Activated T-cell treated with anti-CD3 and anti-CD28 coated beads, Interleukin-2, amount 50 U/mL, for 24 hours (primary cell): ENCODE measurements at regions not wholly inside any gene's neighbourhood (a gene's known extent, or its start where the extent isn't known, plus 50 kb on each side); places are given as distances from the start of the nearest gene placed in this dataset.
"Not testable (repeated sequence)": the region's sequence is repeated elsewhere in the genome, so short reads cannot be mapped to it uniquely, and the experiment has no call there.

ENCODE experiments used
- DNase-seq: peaks from one replicate; pipeline ENCODE4 v3.0.0-alpha.2; 2020
- H3K27ac Mint-ChIP-seq: 2 replicates; pipeline ENCODE4 v1.8.0; 2020; ENCODE audit warnings: mild to moderate bottlenecking, mixed read lengths
- H3K27me3 Mint-ChIP-seq: 2 replicates; pipeline ENCODE4 v1.8.0; 2020; ENCODE audit warnings: mixed read lengths
- H3K36me3 Mint-ChIP-seq: 2 replicates; pipeline ENCODE4 v1.8.0; 2020; ENCODE audit warnings: low read depth, mixed read lengths
- H3K4me1 Mint-ChIP-seq: 2 replicates; pipeline ENCODE4 v1.8.0; 2020; ENCODE audit warnings: low read depth, mixed read lengths
- H3K4me3 Mint-ChIP-seq: 2 replicates; pipeline ENCODE4 v1.8.0; 2020; ENCODE audit warnings: mild to moderate bottlenecking, moderate library complexity, mixed read lengths
- H3K9me3 Mint-ChIP-seq: 2 replicates; pipeline ENCODE4 v1.8.0; 2020; ENCODE audit warnings: mixed read lengths

DNA sequence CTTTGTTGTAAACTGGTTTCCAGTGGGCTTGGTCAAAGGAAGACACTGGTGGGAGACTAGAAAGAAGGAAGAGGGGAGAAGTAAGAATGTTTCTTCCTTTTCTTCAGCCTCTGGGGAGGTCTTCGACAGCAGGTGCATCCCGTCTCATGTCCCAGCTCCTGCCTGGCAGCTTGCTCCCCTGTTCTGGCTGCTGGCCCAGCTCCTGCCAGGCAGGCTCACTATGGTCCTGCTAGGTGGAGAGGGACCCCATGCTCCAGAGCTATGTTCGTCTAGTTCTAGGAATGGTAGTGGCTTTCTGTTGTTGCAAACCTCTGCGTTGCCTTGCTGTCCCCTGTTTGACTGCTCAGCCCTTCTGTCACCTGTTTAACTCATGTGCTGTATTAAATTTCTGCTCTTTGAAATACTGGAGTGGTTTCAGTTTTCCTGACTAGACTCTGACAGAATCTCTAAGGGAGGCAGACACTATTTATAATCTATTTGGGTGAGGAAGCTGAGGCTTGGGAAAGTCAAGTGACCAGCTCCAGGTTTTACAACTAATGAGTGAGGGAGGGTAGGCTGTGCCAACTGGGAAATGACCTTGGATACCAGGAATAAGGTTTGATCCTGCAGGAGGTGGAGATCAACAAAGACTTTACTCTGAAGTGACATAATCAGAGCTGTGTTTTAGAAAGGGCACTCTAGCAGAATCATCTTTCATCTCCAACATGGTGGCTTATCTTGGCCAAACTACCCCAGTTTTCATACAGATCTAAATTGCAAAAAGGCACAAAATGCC lies 94.7 kb upstream of the DDHD1 start:
- no peaks in the 10 kb centered on the region for H3K27me3 Mint-ChIP-seq
- no peaks in the 10 kb centered on the region for H3K4me1 Mint-ChIP-seq
- no peak for DNase-seq
- H3K4me3 Mint-ChIP-seq: no peak overlapping the region
- H3K27ac Mint-ChIP-seq: no peak overlapping the region
- H3K9me3 Mint-ChIP-seq: peaks cover 2% of the 10 kb centered on the region
- H3K36me3 Mint-ChIP-seq: no peaks in the 10 kb centered on the region

DNA sequence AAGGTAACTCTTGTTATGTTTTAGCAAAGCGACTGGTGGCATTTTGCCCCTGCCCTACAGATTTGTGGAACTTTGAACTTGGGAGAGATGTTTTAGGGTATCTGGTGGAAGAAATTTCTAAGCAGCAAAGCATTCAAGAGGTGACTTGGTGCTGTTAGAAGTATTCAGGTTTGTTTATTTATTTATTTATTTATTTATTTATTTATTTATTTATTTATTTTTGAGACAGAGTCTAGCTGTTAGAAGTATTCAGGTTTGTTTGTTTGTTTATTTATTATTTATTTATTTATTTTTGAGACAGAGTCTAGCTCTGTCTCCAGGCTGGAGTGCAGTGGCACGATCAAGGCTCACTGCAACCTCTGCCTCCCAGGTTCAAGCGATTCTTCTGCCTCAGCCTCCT lies 89.8 kb upstream of the DDHD1 start:
- H3K9me3 Mint-ChIP-seq: not testable (repeated sequence)

GRCh38 chr14:53237488-53237887 lies 84.4 kb upstream of the DDHD1 start:
- DNase-seq: no peak
- H3K36me3 Mint-ChIP-seq: peaks cover 9% of the 10 kb centered on the region

More for the DNA sequence above, 89.8 kb upstream of the DDHD1 start:
- H3K36me3 Mint-ChIP-seq: peaks cover 12% of the 10 kb centered on the region
- not testable (repeated sequence) for DNase-seq, H3K4me3 Mint-ChIP-seq, H3K4me1 Mint-ChIP-seq, H3K27me3 Mint-ChIP-seq, H3K27ac Mint-ChIP-seq

DNA sequence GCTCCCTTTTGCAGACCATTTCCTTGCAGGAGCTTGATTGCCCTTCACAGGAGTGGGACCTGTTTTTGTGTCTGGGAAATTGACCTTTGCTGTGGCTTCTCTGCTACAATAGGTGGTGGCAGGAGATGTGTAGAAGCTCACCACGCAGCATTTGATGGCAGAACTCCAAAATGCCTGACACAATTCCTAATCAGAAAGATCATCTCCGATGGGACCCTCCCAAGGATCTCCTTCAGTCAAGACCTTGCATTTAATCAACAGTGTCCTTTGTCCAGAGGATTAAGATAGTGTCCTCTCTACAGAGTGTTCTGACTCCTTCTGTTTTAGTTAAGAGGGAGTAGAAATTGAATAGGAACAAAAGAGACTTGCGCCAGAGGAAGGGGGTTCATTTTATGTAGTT lies 83.6 kb upstream of the DDHD1 start:
- no peak overlapping the region for H3K27ac Mint-ChIP-seq
- no peaks in the 10 kb centered on the region for H3K9me3 Mint-ChIP-seq
- no peak for DNase-seq
- peaks cover 3% of the 10 kb centered on the region for H3K36me3 Mint-ChIP-seq
- H3K27me3 Mint-ChIP-seq: no peaks in the 10 kb centered on the region
- H3K4me3 Mint-ChIP-seq: no peak overlapping the region
- H3K4me1 Mint-ChIP-seq: no peaks in the 10 kb centered on the region

More at GRCh38 chr14:53237488-53237887, 84.4 kb upstream of the DDHD1 start:
- H3K27ac Mint-ChIP-seq: no peak overlapping the region
- H3K27me3 Mint-ChIP-seq: no peaks in the 10 kb centered on the region
- H3K4me1 Mint-ChIP-seq: no peaks in the 10 kb centered on the region
- no peak overlapping the region for H3K4me3 Mint-ChIP-seq
- peaks cover 6% of the 10 kb centered on the region for H3K9me3 Mint-ChIP-seq

DNA sequence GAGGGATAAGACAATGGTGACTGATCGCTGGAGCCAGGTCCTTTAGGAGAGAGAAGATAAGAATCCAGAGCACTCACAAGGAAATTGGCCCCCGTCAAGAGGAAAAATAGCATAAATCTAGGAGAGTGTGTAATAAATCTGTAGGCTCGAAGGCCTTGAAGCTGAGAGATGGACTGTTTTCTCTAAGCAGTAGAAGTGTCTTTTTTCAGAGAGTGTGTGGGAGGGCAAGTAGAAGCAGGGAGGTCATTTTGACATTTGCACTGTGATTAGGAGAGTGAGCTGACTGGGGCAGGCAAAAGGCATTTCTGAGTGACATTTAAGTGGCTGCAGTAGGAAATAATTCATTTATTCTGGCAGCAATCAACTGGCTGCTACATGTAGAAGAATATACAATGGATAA lies 78.0 kb upstream of the DDHD1 start:
- Mint-ChIP-seq H3K4me3 (no peak overlapping the region), H3K36me3 (no peaks in the 10 kb centered on the region), H3K4me1 (no peaks in the 10 kb centered on the region), H3K27ac (no peak overlapping the region), H3K9me3 (peaks cover 4% of the 10 kb centered on the region), H3K27me3 (no peaks in the 10 kb centered on the region)
- DNase-seq: no peak

DNA sequence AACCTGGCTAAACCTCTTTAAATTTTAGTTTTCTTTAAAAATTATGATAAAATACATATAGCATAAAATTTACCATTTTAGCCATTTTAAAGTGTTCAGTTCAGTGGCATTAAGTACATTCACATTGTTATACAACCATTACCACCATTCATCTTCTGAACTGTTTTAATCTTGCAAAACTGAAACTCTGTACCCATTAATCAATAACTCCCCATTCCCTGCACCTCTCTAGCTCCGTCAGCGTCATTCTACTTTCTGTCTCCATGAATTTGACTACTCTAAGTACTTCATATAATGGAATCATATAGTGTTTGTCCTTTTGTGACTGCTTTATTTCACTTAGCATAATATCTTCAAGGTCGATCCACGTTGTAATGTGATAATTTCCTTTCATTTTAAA lies 75.8 kb upstream of the DDHD1 start:
- H3K9me3 Mint-ChIP-seq: peaks cover 15% of the 10 kb centered on the region
- H3K27ac Mint-ChIP-seq: no peak overlapping the region
- H3K27me3 Mint-ChIP-seq: no peaks in the 10 kb centered on the region
- no peaks in the 10 kb centered on the region for H3K4me1 Mint-ChIP-seq
- H3K36me3 Mint-ChIP-seq: peaks cover 11% of the 10 kb centered on the region
- no peak overlapping the region for H3K4me3 Mint-ChIP-seq
- DNase-seq: no peak

GRCh38 chr14:53227154-53227718 lies 74.1 kb upstream of the DDHD1 start:
- H3K4me3 Mint-ChIP-seq: no peak overlapping the region
- H3K4me1 Mint-ChIP-seq: no peaks in the 10 kb centered on the region
- no peaks in the 10 kb centered on the region for H3K27me3 Mint-ChIP-seq
- H3K9me3 Mint-ChIP-seq: peaks cover 15% of the 10 kb centered on the region
- no peak for DNase-seq
- no peak overlapping the region for H3K27ac Mint-ChIP-seq
- peaks cover 11% of the 10 kb centered on the region for H3K36me3 Mint-ChIP-seq

DNA sequence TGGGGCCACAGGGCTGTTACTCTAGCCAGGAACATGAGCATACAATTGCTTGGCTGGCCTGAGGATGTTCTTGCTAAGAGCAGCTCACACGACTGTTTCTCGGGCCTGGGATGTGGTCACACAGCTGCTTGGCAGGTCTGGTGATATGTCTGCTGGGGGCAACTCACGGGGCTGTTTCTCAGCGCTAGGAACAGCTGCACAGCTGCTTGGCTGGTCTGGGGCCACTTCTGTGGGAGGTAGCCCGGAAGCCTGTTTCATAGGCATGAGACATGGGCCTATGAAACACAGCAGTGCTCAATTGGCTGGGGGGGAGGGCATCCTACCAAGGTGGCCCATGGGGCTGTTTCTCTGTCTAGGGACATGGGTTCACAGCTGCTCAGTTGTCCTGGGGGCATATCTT lies 73.4 kb upstream of the DDHD1 start:
- Mint-ChIP-seq H3K4me3 (no peak overlapping the region), H3K36me3 (peaks cover 11% of the 10 kb centered on the region), H3K27ac (no peak overlapping the region), H3K27me3 (no peaks in the 10 kb centered on the region), H3K4me1 (peaks cover 1% of the 10 kb centered on the region), H3K9me3 (peaks cover 15% of the 10 kb centered on the region)
- no peak for DNase-seq

- Mint-ChIP-seq H3K4me3 (no peak overlapping the region), H3K27ac (no peak overlapping the region), H3K4me1 (peaks cover 11% of the 10 kb centered on the region), H3K36me3 (peaks cover 10% of the 10 kb centered on the region), H3K9me3 (peaks cover 9% of the 10 kb centered on the region), H3K27me3 (no peaks in the 10 kb centered on the region)
- DNase-seq: no peak
Observed at GRCh38 chr14:53220914-53221313, 67.8 kb upstream of the DDHD1 start.

DNA sequence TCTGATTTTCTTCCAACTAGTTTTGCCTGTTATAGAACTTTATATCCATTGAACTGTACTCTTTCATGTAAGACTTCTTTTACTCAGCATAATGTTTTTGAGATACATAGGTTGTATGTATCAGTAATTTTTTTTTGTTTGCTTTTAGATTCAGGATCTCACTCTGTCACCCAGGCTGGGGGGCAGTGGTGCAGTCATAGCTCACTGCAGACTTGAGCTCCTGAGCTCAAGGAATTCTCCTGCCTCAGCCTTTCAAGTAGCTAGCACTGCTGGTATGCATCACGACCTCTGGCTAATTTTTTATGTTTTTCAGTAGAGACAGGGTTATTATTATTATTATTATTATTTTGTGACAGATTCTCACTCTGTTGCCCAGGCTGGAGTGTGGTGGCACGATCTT lies 65.0 kb upstream of the DDHD1 start:
- DNase-seq: no peak
- H3K27ac Mint-ChIP-seq: peak overlapping the region; percentile 53
- H3K36me3 Mint-ChIP-seq: no peaks in the 10 kb centered on the region
- H3K4me3 Mint-ChIP-seq: peak overlapping the region; percentile 78
- no peaks in the 10 kb centered on the region for H3K27me3 Mint-ChIP-seq
- peaks cover 11% of the 10 kb centered on the region for H3K4me1 Mint-ChIP-seq
- H3K9me3 Mint-ChIP-seq: no peaks in the 10 kb centered on the region

DNA sequence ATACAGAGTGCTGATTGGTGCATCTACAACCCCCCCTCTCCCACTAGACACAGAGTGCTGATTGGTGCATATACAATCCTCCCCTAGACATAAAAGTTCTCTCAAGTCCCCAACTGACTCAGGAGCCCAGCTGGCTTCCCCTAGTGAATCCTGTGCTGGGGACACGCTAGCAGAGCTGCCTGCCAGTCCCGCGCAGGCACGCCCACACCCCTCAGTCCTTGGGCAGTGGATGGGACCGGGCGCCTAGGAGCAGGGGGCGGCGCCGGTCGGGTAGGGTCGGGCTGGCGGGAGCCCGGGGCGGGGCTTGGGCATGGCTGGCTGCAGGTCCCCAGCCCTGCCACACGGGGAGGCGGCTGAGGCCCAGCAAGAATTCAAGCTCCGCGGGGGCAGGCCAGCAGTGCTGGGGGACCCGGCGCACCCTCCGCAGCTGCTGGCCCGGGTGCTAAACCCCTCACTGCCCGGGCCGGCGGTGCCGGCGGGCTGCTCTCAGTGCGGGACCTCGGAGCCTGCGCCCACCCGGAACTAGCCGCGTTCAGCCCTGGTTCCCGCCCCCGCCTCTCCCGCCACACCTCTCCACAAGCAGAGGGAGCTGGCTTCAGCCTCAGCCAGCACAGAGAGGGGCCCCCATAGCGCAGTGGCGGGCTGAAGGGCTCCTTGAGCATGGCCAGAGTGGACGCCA lies 64.3 kb upstream of the DDHD1 start:
- H3K4me1 Mint-ChIP-seq: peaks cover 11% of the 10 kb centered on the region
- no peaks in the 10 kb centered on the region for H3K36me3 Mint-ChIP-seq
- DNase-seq: peak; percentile 88
- H3K27me3 Mint-ChIP-seq: no peaks in the 10 kb centered on the region
- peak overlapping the region; percentile 78 for H3K4me3 Mint-ChIP-seq
- peak overlapping the region; percentile 53 for H3K27ac Mint-ChIP-seq
- no peaks in the 10 kb centered on the region for H3K9me3 Mint-ChIP-seq

- not testable (repeated sequence) for DNase-seq, H3K36me3 Mint-ChIP-seq, H3K9me3 Mint-ChIP-seq, H3K27me3 Mint-ChIP-seq, H3K27ac Mint-ChIP-seq
- H3K4me3 Mint-ChIP-seq: peak overlapping the region; percentile 78
- H3K4me1 Mint-ChIP-seq: peaks cover 11% of the 10 kb centered on the region
Observed at GRCh38 chr14:53216955-53217315, 63.8 kb upstream of the DDHD1 start.

GRCh38 chr14:53216478-53216877 lies 63.4 kb upstream of the DDHD1 start:
- not testable (repeated sequence) for DNase-seq, H3K4me3 Mint-ChIP-seq, H3K27ac Mint-ChIP-seq, H3K36me3 Mint-ChIP-seq, H3K9me3 Mint-ChIP-seq, H3K27me3 Mint-ChIP-seq, H3K4me1 Mint-ChIP-seq

GRCh38 chr14:53215101-53215500 lies 62.0 kb upstream of the DDHD1 start:
- H3K27ac Mint-ChIP-seq: no peak overlapping the region
- DNase-seq: no peak
- no peaks in the 10 kb centered on the region for H3K36me3 Mint-ChIP-seq
- no peaks in the 10 kb centered on the region for H3K27me3 Mint-ChIP-seq
- no peak overlapping the region for H3K4me3 Mint-ChIP-seq
- H3K9me3 Mint-ChIP-seq: no peaks in the 10 kb centered on the region
- H3K4me1 Mint-ChIP-seq: peaks cover 10% of the 10 kb centered on the region

GRCh38 chr14:53214384-53214783 lies 61.3 kb upstream of the DDHD1 start:
- H3K4me3 Mint-ChIP-seq: no peak overlapping the region
- H3K27me3 Mint-ChIP-seq: no peaks in the 10 kb centered on the region
- no peak overlapping the region for H3K27ac Mint-ChIP-seq
- peaks cover 10% of the 10 kb centered on the region for H3K4me1 Mint-ChIP-seq
- DNase-seq: no peak
- H3K36me3 Mint-ChIP-seq: no peaks in the 10 kb centered on the region
- no peaks in the 10 kb centered on the region for H3K9me3 Mint-ChIP-seq
